SJSA1 (cell line): ENCODE measurements at regions not wholly inside any gene's neighbourhood (a gene's known extent, or its start where the extent isn't known, plus 50 kb on each side); places are given as distances from the start of the nearest gene placed in this dataset.
A peak's percentile ranks its signal among the peaks of the same experiment; 100 is the strongest.

Experiments used
- DNase-seq, 2 experiments: peaks; one replicate each; pipeline ENCODE4 v3.0.0-alpha.2; 2015 to 2020; ENCODE audit warnings: low spot score in 2 of 2, low read depth in 1 of 2
- H3K27ac ChIP-seq: fragments of 250-450 bp; sonication (Bioruptor Pico); 2 replicates; pipeline ENCODE4 v1.5.1; 2020; ENCODE audit warnings: mild to moderate bottlenecking, moderate library complexity
- H3K27me3 ChIP-seq: fragments of 250-450 bp; sonication (Bioruptor Pico); replicated peaks from 2 replicates; pipeline ENCODE4 v1.5.1; 2020; ENCODE audit warnings: mild to moderate bottlenecking, moderate library complexity
- H3K36me3 ChIP-seq: fragments of 250-450 bp; sonication (Bioruptor Pico); 2 replicates; pipeline ENCODE4 v1.5.1; 2020; ENCODE audit warnings: mild to moderate bottlenecking
- H3K4me1 ChIP-seq: fragments of 250-450 bp; sonication (Bioruptor Pico); replicated peaks from 2 replicates; pipeline ENCODE4 v1.6.1; 2021; ENCODE audit warnings: mild to moderate bottlenecking
- H3K4me3 ChIP-seq: fragments of 250-450 bp; sonication (Bioruptor Pico); 2 replicates; pipeline ENCODE4 v1.5.1; 2020; ENCODE audit warnings: mild to moderate bottlenecking
- H3K9me3 ChIP-seq: fragments of 250-450 bp; sonication (Bioruptor Pico); replicated peaks from 2 replicates; pipeline ENCODE4 v1.5.1; 2020; ENCODE audit warnings: mild to moderate bottlenecking

GRCh38 chr12:59036973-59037762 lies 116.9 kb upstream of the LRIG3 start:
- peak in 1 of 2 experiments; percentile 37 for DNase-seq
- H3K27ac ChIP-seq = 0 out of 2 replicates have a peak overlapping the region, but pooled peaks have one; percentile 14
- H3K9me3 ChIP-seq = no peaks in the 10 kb centered on the region
- H3K36me3 ChIP-seq = no peaks in the 10 kb centered on the region
- no peak overlapping the region for H3K4me3 ChIP-seq
- peaks cover 37% of the 10 kb centered on the region for H3K4me1 ChIP-seq
- H3K27me3 ChIP-seq = no peaks in the 10 kb centered on the region

- H3K4me3 ChIP-seq = no peak overlapping the region
- no peaks in the 10 kb centered on the region for H3K27me3 ChIP-seq
- DNase-seq = no peak
- no peak overlapping the region for H3K27ac ChIP-seq
- no peaks in the 10 kb centered on the region for H3K36me3 ChIP-seq
- H3K9me3 ChIP-seq = no peaks in the 10 kb centered on the region
- peaks cover 31% of the 10 kb centered on the region for H3K4me1 ChIP-seq
These were observed 116.0 kb upstream of the LRIG3 start for GRCh38 chr12:59036347-59036746.

- Histone ChIP-seq H3K4me1 (peaks cover 4% of the 10 kb centered on the region), H3K9me3 (no peaks in the 10 kb centered on the region), H3K27me3 (no peaks in the 10 kb centered on the region), H3K36me3 (no peaks in the 10 kb centered on the region), H3K27ac (no peak overlapping the region), H3K4me3 (no peak overlapping the region)
- DNase-seq = no peak
These were observed 111.0 kb upstream of the LRIG3 start for GRCh38 chr12:59031313-59031712.

DNA sequence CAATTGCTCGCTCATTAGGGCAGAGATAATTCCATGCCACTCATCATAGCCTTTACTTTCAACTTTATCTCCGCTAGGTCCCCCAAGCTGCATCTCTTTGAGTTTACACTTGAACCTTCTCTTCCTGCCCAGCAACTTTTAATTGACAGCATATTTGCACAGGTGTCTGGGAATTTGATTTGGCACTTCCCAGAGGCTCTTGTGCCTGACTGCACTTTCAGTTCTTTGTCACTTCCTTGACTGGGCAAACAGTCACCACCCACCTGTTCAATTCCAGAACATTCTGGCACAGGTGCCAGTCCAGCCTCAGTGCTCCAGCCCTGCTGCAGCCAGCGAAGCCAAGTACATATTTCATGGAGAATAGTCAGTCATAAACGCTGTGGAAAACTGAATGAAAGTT lies 110.1 kb upstream of the LRIG3 start:
- no peaks in the 10 kb centered on the region for H3K27me3 ChIP-seq

DNA sequence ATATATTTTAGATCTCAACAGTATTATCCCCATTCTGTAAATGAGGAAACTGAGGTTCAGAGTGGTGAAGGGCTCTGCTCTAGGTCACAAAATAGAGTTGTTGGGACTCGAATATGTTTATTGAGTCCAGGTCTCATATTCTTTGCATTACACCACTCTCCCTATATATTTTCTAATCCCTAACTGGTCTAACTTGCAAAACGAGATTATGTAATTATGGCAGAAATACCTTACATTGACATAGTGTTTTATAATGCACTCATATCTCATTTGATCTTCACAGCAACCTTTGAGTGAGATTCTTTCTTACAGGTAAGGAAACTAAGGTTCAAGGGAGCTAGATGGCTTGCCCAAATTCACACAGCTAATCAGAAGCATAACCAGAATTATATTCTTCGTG lies 106.9 kb upstream of the LRIG3 start:
- Histone ChIP-seq H3K36me3 (no peaks in the 10 kb centered on the region), H3K27ac (no peak overlapping the region), H3K27me3 (no peaks in the 10 kb centered on the region), H3K4me1 (no peaks in the 10 kb centered on the region), H3K9me3 (no peaks in the 10 kb centered on the region), H3K4me3 (no peak overlapping the region)
- DNase-seq = no peak

More for the DNA sequence above, 110.1 kb upstream of the LRIG3 start:
- Histone ChIP-seq H3K36me3 (no peaks in the 10 kb centered on the region), H3K27ac (no peak overlapping the region), H3K9me3 (no peaks in the 10 kb centered on the region), H3K4me1 (no peaks in the 10 kb centered on the region), H3K4me3 (no peak overlapping the region)
- no peak for DNase-seq

GRCh38 chr12:59023861-59024424 lies 103.6 kb upstream of the LRIG3 start:
- no peaks in the 10 kb centered on the region for H3K4me1 ChIP-seq

DNA sequence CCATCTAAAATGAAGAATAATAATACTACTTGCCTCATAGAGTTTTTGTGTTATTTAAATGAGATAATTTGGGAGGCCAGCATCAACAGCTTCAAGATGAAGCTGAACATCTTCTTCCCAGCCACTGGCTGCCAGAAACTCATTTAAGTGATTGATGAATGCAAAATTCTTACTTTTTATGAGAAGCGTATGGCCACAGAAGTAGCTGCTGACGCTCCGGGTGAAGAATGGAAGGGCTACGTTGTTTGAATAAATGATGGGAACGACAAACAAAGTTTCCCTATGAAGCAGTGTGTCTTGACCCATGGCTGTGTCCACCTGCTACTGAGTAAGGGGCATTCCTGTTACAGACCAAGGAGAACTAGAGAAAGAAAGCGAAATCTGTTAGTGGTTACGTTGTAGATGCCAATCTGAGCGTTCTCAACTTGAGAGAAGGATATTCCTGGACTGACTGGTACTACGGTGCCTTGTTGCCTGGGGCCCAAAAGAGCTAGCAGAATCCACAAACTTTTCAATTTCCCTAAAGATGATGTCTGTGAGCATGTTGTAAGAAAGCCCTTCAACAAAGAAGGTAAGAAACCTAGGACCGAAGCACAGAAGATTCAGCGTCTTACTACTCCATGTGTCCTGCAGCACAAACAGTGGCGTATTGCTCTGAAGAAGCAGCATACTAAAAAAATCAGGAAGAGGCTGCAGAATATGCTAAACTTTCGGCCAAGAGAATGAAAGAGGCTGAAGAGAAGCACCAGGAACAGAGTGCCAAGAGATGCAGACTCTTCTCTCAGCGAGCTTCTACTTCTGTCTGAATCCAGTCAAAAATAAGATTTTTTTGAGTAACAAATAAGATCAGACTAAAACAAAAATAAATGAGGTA lies 100.0 kb upstream of the LRIG3 start:
- H3K36me3 ChIP-seq = no peaks in the 10 kb centered on the region
- no peaks in the 10 kb centered on the region for H3K4me1 ChIP-seq
- no peaks in the 10 kb centered on the region for H3K9me3 ChIP-seq
- H3K27ac ChIP-seq = no peak overlapping the region
- no peaks in the 10 kb centered on the region for H3K27me3 ChIP-seq
- H3K4me3 ChIP-seq = no peak overlapping the region
- no peak for DNase-seq

More at GRCh38 chr12:59023861-59024424, 103.6 kb upstream of the LRIG3 start:
- no peaks in the 10 kb centered on the region for H3K36me3 ChIP-seq
- H3K9me3 ChIP-seq = no peaks in the 10 kb centered on the region
- no peaks in the 10 kb centered on the region for H3K27me3 ChIP-seq
- no peak for DNase-seq
- no peak overlapping the region for H3K4me3 ChIP-seq
- no peak overlapping the region for H3K27ac ChIP-seq

DNA sequence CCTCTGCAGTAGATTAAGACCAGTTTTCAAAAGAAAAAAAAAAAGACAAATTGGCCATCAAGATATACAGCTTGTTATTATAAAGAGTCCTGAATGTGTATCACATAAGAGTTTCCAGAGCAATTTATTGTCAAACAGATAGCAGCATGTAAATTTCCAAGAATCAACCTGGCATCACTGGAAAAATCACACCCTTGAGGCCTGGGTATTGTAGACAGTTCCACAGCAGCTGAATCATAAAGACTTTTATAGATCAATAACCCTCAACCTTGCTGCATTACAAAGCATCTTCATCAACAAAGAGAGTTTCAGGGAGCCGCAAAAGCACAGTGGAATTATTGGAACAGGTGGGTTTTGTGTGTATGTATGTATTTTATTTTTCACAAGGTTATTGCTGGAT lies 94.6 kb upstream of the LRIG3 start:
- Histone ChIP-seq H3K27me3 (no peaks in the 10 kb centered on the region), H3K4me3 (no peak overlapping the region), H3K9me3 (no peaks in the 10 kb centered on the region), H3K4me1 (no peaks in the 10 kb centered on the region), H3K36me3 (no peaks in the 10 kb centered on the region), H3K27ac (no peak overlapping the region)
- DNase-seq = no peak

DNA sequence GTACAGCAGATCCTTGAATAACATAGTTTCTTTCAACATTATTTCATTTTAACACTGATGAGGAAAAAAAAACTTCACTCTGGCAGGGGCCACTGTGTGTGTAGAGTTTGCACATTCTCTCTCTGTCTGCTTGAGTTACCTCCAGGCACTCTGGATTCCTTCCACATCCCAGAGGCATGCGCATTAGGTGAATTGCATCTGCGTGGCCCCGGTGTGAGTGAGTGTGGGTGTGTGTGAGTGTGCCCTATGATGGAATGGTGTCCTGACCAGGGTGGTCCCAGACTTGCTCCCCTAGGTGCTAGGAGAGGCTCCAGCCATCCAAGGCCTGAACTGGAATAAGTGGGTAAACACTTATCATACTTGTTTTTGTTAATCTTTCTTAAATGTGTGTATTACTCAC lies 90.6 kb upstream of the LRIG3 start:
- no peak overlapping the region for H3K4me3 ChIP-seq
- H3K27me3 ChIP-seq = no peaks in the 10 kb centered on the region
- H3K9me3 ChIP-seq = no peaks in the 10 kb centered on the region
- peaks cover 4% of the 10 kb centered on the region for H3K4me1 ChIP-seq
- H3K27ac ChIP-seq = no peak overlapping the region
- no peaks in the 10 kb centered on the region for H3K36me3 ChIP-seq
- no peak for DNase-seq

- Histone ChIP-seq H3K36me3 (no peaks in the 10 kb centered on the region), H3K27me3 (no peaks in the 10 kb centered on the region), H3K4me1 (peaks cover 12% of the 10 kb centered on the region), H3K9me3 (no peaks in the 10 kb centered on the region), H3K27ac (no peak overlapping the region), H3K4me3 (no peak overlapping the region)
- no peak for DNase-seq
These were observed 89.8 kb upstream of the LRIG3 start for GRCh38 chr12:59010118-59010517.

- no peak overlapping the region for H3K4me3 ChIP-seq
- no peaks in the 10 kb centered on the region for H3K36me3 ChIP-seq
- no peaks in the 10 kb centered on the region for H3K9me3 ChIP-seq
- no peaks in the 10 kb centered on the region for H3K27me3 ChIP-seq
- H3K4me1 ChIP-seq = peaks cover 26% of the 10 kb centered on the region
- no peak overlapping the region for H3K27ac ChIP-seq
- no peak for DNase-seq
These were observed 87.3 kb upstream of the LRIG3 start for GRCh38 chr12:59007620-59008019.

DNA sequence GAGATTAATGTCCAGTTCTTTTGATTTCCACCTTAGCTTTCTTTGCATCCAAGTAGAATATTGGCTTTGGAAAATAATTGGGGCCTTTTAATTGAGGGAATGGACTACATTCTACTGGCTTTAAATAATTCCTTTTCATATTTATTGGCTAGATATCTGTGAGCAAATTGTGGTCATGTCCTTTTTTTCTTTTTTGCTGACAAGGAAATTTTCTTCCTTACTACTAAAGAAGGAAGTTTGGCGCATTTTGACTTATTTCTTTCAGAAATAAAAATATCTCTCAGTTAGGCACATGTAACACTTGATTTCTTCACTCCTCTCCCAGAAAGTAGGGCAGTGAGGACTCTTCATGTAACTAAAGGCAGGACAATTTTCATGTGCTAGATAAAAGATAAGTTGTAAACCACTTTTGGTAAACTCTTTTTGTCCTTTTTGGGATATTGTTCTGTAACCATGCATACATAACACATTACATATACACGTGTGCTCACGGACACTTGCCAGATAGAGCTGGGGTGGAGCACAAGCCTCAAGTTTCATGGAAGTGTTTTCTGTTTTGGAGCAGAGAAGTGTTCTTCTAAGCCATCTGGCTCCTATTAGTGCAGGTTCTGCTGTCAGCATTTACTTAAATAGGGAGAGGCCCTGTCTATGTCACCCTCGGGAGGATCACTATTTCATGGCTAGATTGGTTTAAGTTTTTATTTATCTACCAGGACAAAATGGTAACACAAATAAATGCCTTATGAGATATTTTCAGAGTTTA lies 85.1 kb upstream of the LRIG3 start:
- Histone ChIP-seq H3K4me3 (no peak overlapping the region), H3K4me1 (peaks cover 26% of the 10 kb centered on the region), H3K36me3 (no peaks in the 10 kb centered on the region), H3K27ac (peak overlapping the region; percentile 47), H3K27me3 (no peaks in the 10 kb centered on the region), H3K9me3 (no peaks in the 10 kb centered on the region)
- peak; percentile 46 to 67 for DNase-seq

- Histone ChIP-seq H3K9me3 (no peaks in the 10 kb centered on the region), H3K36me3 (no peaks in the 10 kb centered on the region), H3K27me3 (no peaks in the 10 kb centered on the region), H3K4me3 (no peak overlapping the region), H3K27ac (0 out of 2 replicates have a peak overlapping the region, but pooled peaks have one; percentile 7), H3K4me1 (peaks cover 26% of the 10 kb centered on the region)
- peak in 1 of 2 experiments; percentile 19 for DNase-seq
These were observed 84.2 kb upstream of the LRIG3 start for GRCh38 chr12:59004456-59004855.
